H1 (cell line): ENCODE measurements at regions not wholly inside any gene's neighbourhood (a gene's known extent, or its start where the extent isn't known, plus 50 kb on each side); places are given as distances from the start of the nearest gene placed in this dataset.

Experiments used
- CHD7 ChIP-seq: fragments of 300-600 bp; sonication (generic); IDR thresholded peaks from 2 replicates; pipeline ENCODE4 v1.7.1; 2012; ENCODE audit warnings: low read length, moderate library complexity, mild to moderate bottlenecking, inconsistent platforms; ENCODE audit not compliant: insufficient replicate concordance
- FOSL1 ChIP-seq: IDR thresholded peaks from 2 replicates; pipeline ENCODE4 v1.6.1; 2011; ENCODE audit warnings: mild to moderate bottlenecking, low read depth, low read length, moderate library complexity; ENCODE audit not compliant: insufficient read depth
- MAFK ChIP-seq: IDR thresholded peaks from 2 replicates; pipeline ENCODE4 v1.6.1; 2012; ENCODE audit warnings: low read depth, mild to moderate bottlenecking, improper control_type of control experiment, low read length
- RXRA ChIP-seq: IDR thresholded peaks from 2 replicates; pipeline ENCODE4 v1.6.1; 2011; ENCODE audit warnings: low read depth, mild to moderate bottlenecking, low read length, moderate library complexity; ENCODE audit not compliant: insufficient read depth
- SIRT6 ChIP-seq: IDR thresholded peaks from one replicate; pipeline ENCODE4 v1.7.1; 2012; ENCODE audit warnings: low read length, inconsistent platforms

GRCh38 chr9:16277471-16277960 lies 593.0 kb downstream of the BNC2 start (continued):
- TF ChIP-seq CHD7 = no peak
- TF ChIP-seq FOSL1 = no peak
- no peak for TF ChIP-seq RXRA
- TF ChIP-seq SIRT6 = no peak
- no peak for TF ChIP-seq MAFK
- TF ChIP-seq, all 59 proteins: peak for 0
